Erythroblast (primary cell): ENCODE measurements at regions not wholly inside any gene's neighbourhood (a gene's known extent, or its start where the extent isn't known, plus 50 kb on each side); places are given as distances from the start of the nearest gene placed in this dataset.

Experiments
- GATA1 ChIP-seq: IDR thresholded peaks from 2 replicates; pipeline ENCODE4 v1.6.1; 2011; ENCODE audit warnings: low read depth, mild to moderate bottlenecking, control low read depth, low read length, moderate library complexity
- POLR2A ChIP-seq: IDR thresholded peaks from 2 replicates; pipeline ENCODE4 v1.6.1; 2011; ENCODE audit warnings: mild to moderate bottlenecking, low read length

GRCh38 chr14:61196792-61197191, 84.3 kb downstream of the TMEM30B start:
- no peak for TF ChIP-seq POLR2A
- TF ChIP-seq GATA1, result no peak
